ENCODE measurements at regions not wholly inside any gene's neighbourhood (a gene's known extent, or its start where the extent isn't known, plus 50 kb on each side); places are given as distances from the start of the nearest gene placed in this dataset.

DNA sequence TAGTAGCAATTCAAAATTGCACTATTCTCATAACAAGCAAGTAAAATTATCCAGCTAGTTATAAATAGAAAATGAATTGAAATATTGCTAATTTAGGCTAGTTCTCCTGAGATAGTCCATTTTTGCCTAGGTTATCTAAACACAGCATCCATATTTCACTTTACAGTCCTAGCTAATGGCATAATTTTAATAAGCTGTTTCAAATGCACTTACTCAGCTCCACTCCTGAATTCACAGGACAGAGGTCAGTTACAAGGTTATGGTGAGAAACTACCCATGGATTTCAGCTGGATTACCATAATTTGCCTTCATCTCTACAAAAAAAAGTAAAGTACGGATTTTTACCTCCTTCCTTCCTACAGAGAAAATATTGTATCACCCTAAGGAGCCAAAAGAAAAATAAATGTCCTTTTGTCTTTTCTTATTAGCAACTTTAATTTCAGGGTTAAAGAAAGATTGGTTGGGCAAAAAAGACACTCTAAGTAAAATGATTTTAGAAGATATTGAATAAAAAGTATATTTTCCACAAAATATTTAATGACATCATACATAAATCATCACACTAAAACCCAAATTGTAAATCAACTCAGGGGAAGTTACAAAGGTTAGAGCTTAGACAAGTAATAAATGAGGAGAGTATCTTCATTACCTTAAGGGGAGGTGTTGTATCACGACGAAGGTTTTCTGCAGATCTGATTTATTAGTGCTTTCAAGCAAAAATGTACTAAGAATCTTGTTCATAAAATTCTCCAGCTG lies 377.4 kb downstream of the C12orf50 start:
- Histone ChIP-seq H2AK5ac (ENCODE audit: insufficient read length, low read length) (no peak overlapping the region), H4K20me1 (ENCODE audit: control insufficient read depth, insufficient read depth, insufficient read length) (no peaks in the 10 kb centered on the region), H2BK120ac (ENCODE audit: low read depth, low read length, poor library complexity, severe bottlenecking) (no peak overlapping the region), H2BK5ac (ENCODE audit: insufficient read length, low read length) (no peak overlapping the region), H2BK12ac (ENCODE audit: insufficient read length, low read depth, low read length) (no peak overlapping the region), H3K56ac (ENCODE audit: insufficient read length, low read depth, low read length) (no peak overlapping the region), H4K91ac (ENCODE audit: insufficient read length, low read depth, low read length) (no peak overlapping the region), H3K4me2 (ENCODE audit: insufficient read depth, insufficient read length, low read length) (no peak overlapping the region), H3K27ac (ENCODE audit: insufficient read length, low read depth, low read length) (no peak overlapping the region), H3K23ac (ENCODE audit: insufficient read length, low read depth, low read length) (no peak overlapping the region), H3T11ph (ENCODE audit: low read length) (no peak overlapping the region), H4K8ac (replicated peaks; ENCODE audit: insufficient read length, low read depth, low read length) (no peak overlapping the region), H2BK15ac (ENCODE audit: low read depth, low read length) (no peak overlapping the region), H2BK20ac (ENCODE audit: low read depth, low read length, poor library complexity, severe bottlenecking) (no peak overlapping the region), H3K79me1 (ENCODE audit: insufficient read depth, low read depth, low read length, poor library complexity, severe bottlenecking) (no peaks in the 10 kb centered on the region), H3K23me2 (ENCODE audit: insufficient read length, low read depth, low read length, poor library complexity, severe bottlenecking) (no peaks in the 10 kb centered on the region), H3K9me3 (ENCODE audit: control insufficient read depth, low read depth, low read length) (no peaks in the 10 kb centered on the region), H4K5ac (ENCODE audit: insufficient read length, low read depth, low read length) (no peak overlapping the region), H3K18ac (ENCODE audit: insufficient read length, low read depth, low read length) (no peak overlapping the region), H2AFZ (ENCODE audit: low read length) (no peak overlapping the region), H3K9ac (ENCODE audit: extremely low read depth, insufficient read length, low read length) (no peak overlapping the region), H3K27me3 (ENCODE audit: insufficient read depth, low read length) (no peaks in the 10 kb centered on the region), H3K4me1 (ENCODE audit: insufficient read depth, low read length) (no peaks in the 10 kb centered on the region), H3K79me2 (ENCODE audit: insufficient read depth, low read length) (no peaks in the 10 kb centered on the region), H3K4ac (ENCODE audit: low read depth, low read length) (no peak overlapping the region), H3K14ac (ENCODE audit: insufficient read depth, low read length) (no peak overlapping the region)
- TF ChIP-seq, protein P1, sequence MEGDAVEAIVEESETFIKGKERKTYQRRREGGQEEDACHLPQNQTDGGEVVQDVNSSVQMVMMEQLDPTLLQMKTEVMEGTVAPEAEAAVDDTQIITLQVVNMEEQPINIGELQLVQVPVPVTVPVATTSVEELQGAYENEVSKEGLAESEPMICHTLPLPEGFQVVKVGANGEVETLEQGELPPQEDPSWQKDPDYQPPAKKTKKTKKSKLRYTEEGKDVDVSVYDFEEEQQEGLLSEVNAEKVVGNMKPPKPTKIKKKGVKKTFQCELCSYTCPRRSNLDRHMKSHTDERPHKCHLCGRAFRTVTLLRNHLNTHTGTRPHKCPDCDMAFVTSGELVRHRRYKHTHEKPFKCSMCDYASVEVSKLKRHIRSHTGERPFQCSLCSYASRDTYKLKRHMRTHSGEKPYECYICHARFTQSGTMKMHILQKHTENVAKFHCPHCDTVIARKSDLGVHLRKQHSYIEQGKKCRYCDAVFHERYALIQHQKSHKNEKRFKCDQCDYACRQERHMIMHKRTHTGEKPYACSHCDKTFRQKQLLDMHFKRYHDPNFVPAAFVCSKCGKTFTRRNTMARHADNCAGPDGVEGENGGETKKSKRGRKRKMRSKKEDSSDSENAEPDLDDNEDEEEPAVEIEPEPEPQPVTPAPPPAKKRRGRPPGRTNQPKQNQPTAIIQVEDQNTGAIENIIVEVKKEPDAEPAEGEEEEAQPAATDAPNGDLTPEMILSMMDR (conservative IDR thresholded peaks at IDR 0.05) = no peak
- no peaks in the 10 kb centered on the region; a peak in 1 of 5 replicates for H3K9me3 Mint-ChIP-seq
- H3K4me3 Mint-ChIP-seq = no peak overlapping the region
- DNase-seq = no peak
- H3K27me3 Mint-ChIP-seq (ENCODE audit: low read depth) = no peaks in the 10 kb centered on the region
- no peak overlapping the region for H3K27ac Mint-ChIP-seq
- WGBS (ENCODE audit: extremely low coverage, insufficient read length, low lambda C conversion rate) = no CpG with 5 or more reads among the region's 3 CpGs
- 0 out of 4 replicates have a peak, but pooled peaks cover 0 to 4% of the 10 kb centered on the region in 2 experiments for H3K4me1 Mint-ChIP-seq
- no peaks in the 10 kb centered on the region for H3K36me3 Mint-ChIP-seq (ENCODE audit: insufficient read depth in 1 of 3, low read depth in 3 of 3)
